ENCODE measurements at regions not wholly inside any gene's neighbourhood (a gene's known extent, or its start where the extent isn't known, plus 50 kb on each side); places are given as distances from the start of the nearest gene placed in this dataset.

- no peak overlapping the region for H3K9ac ChIP-seq (replicated peaks; ENCODE audit: extremely low read depth, insufficient read depth, low read length)
- TF ChIP-seq JUN (IDR thresholded peaks at IDR 0.05; ENCODE audit: borderline replicate concordance, insufficient read depth, insufficient read length, low read depth) (no peak), GATA2 (IDR thresholded peaks at IDR 0.05; ENCODE audit: insufficient read depth, insufficient read length, low read depth, low read length) (no peak), FOS (IDR thresholded peaks at IDR 0.05; ENCODE audit: borderline replicate concordance, insufficient read depth, low read length) (no peak), CTCF (IDR thresholded peaks at IDR 0.05; ENCODE audit: extremely low read depth in 1 of 2, insufficient read depth in 1 of 2, low read depth in 1 of 2, low read length in 2 of 2) (no peak), MAX (IDR thresholded peaks at IDR 0.05; ENCODE audit: insufficient read depth, insufficient read length) (no peak), MYC (IDR thresholded peaks at IDR 0.05; ENCODE audit: low read depth, low read length) (no peak)
- no peaks in the 10 kb centered on the region for H3K79me2 ChIP-seq (ENCODE audit: control insufficient read depth, insufficient read depth, low read length)
- intact Hi-C loops (cut with micrococcal nuclease) (no loop called here), dilution Hi-C loops (cut with MboI; ENCODE audit: extremely low pct_ligation_motif_present, low sequenced_read_pairs) (no loop called here)
- no peaks in the 10 kb centered on the region for H3K4me1 ChIP-seq (ENCODE audit: control insufficient read depth, extremely low read depth, insufficient read depth, low read length)
- H3K9me3 ChIP-seq (replicated peaks; ENCODE audit: control insufficient read depth, insufficient read depth, low read length): no peaks in the 10 kb centered on the region
- CTCF ChIA-PET: no interaction called here
- no peak for FAIRE-seq
- H3K4me3 ChIP-seq (replicated peaks in 1 of 3; ENCODE audit: insufficient read depth in 1 of 3, low read depth in 1 of 3, low read length in 3 of 3): no peak overlapping the region
- H3K9me1 ChIP-seq (replicated peaks; ENCODE audit: control insufficient read depth, extremely low read depth, insufficient read depth, low read length): no peaks in the 10 kb centered on the region
- H3K36me3 ChIP-seq (ENCODE audit: control insufficient read depth in 2 of 2, extremely low read depth in 1 of 2, insufficient read depth in 2 of 2, low read length in 2 of 2): no peaks in the 10 kb centered on the region
- BruUV-seq (replicated peaks): no TSS peak
- no peak for DNase-seq (ENCODE audit: low read depth, low spot score)
- POLR2A ChIA-PET: no interaction called here
- no peak overlapping the region for H3K27ac ChIP-seq (ENCODE audit: insufficient read depth, low read depth, low read length)
- H2AFZ ChIP-seq (ENCODE audit: low read depth, low read length): no peak overlapping the region
- no peaks in the 10 kb centered on the region for H4K20me1 ChIP-seq (replicated peaks; ENCODE audit: control insufficient read depth, extremely low read depth, insufficient read depth, low read length)
- no peaks in the 10 kb centered on the region for H3K27me3 ChIP-seq (ENCODE audit: control insufficient read depth in 2 of 2, insufficient read depth in 2 of 2, low read length in 2 of 2)
- H3K4me2 ChIP-seq (ENCODE audit: insufficient read depth, low read length): no peak overlapping the region
Observed at GRCh38 chr21:18477043-18477442, 73.5 kb upstream of the TMPRSS15 start.

- intact Hi-C loops (cut with micrococcal nuclease): no loop called here
- no peaks in the 10 kb centered on the region for H3K9me1 ChIP-seq (replicated peaks; ENCODE audit: control insufficient read depth, extremely low read depth, insufficient read depth, low read length)
- H2AFZ ChIP-seq (ENCODE audit: low read depth, low read length): no peak overlapping the region
- CTCF ChIA-PET: no interaction called here
- FAIRE-seq: no peak
- no peaks in the 10 kb centered on the region for H3K4me1 ChIP-seq (ENCODE audit: control insufficient read depth, extremely low read depth, insufficient read depth, low read length)
- dilution Hi-C loops (cut with MboI; ENCODE audit: extremely low pct_ligation_motif_present, low sequenced_read_pairs): no loop called here
- DNase-seq (ENCODE audit: low read depth, low spot score): no peak
- no peaks in the 10 kb centered on the region for H3K36me3 ChIP-seq (ENCODE audit: control insufficient read depth in 2 of 2, extremely low read depth in 1 of 2, insufficient read depth in 2 of 2, low read length in 2 of 2)
- POLR2A ChIA-PET: no interaction called here
- H4K20me1 ChIP-seq (replicated peaks; ENCODE audit: control insufficient read depth, extremely low read depth, insufficient read depth, low read length): no peaks in the 10 kb centered on the region
- no TSS peak for BruUV-seq (replicated peaks)
- no peak overlapping the region for H3K9ac ChIP-seq (replicated peaks; ENCODE audit: extremely low read depth, insufficient read depth, low read length)
- no peaks in the 10 kb centered on the region for H3K79me2 ChIP-seq (ENCODE audit: control insufficient read depth, insufficient read depth, low read length)
- no peaks in the 10 kb centered on the region for H3K9me3 ChIP-seq (replicated peaks; ENCODE audit: control insufficient read depth, insufficient read depth, low read length)
- no peak overlapping the region for H3K4me2 ChIP-seq (ENCODE audit: insufficient read depth, low read length)
- no peak overlapping the region for H3K4me3 ChIP-seq (replicated peaks in 1 of 3; ENCODE audit: insufficient read depth in 1 of 3, low read depth in 1 of 3, low read length in 3 of 3)
- TF ChIP-seq MYC (IDR thresholded peaks at IDR 0.05; ENCODE audit: low read depth, low read length): no peak
- H3K27ac ChIP-seq (ENCODE audit: insufficient read depth, low read depth, low read length): no peak overlapping the region
- no peaks in the 10 kb centered on the region for H3K27me3 ChIP-seq (ENCODE audit: control insufficient read depth in 2 of 2, insufficient read depth in 2 of 2, low read length in 2 of 2)
Observed at GRCh38 chr21:18478513-18478912, 74.9 kb upstream of the TMPRSS15 start.

Data from endothelial cell of umbilical vein (primary cell).